ENCODE measurements at regions not wholly inside any gene's neighbourhood (a gene's known extent, or its start where the extent isn't known, plus 50 kb on each side); places are given as distances from the start of the nearest gene placed in this dataset.

GRCh38 chr4:188949596-188949995 lies 810.4 kb downstream of the TRIML1 start:
- no peak for TF ChIP-seq POLR2AphosphoS5 (IDR thresholded peaks at IDR 0.05)
- TF ChIP-seq POLR2A (IDR thresholded peaks at IDR 0.05): no peak
- no peak for TF ChIP-seq CTCF (IDR thresholded peaks at IDR 0.05)

All from gastroesophageal sphincter (tissue), 3 donors.